ENCODE measurements at regions not wholly inside any gene's neighbourhood (a gene's known extent, or its start where the extent isn't known, plus 50 kb on each side); places are given as distances from the start of the nearest gene placed in this dataset.

- Histone ChIP-seq H3K36me3 (ENCODE audit: insufficient read depth, low read length) (no peaks in the 10 kb centered on the region), H3K4me2 (ENCODE audit: insufficient read depth, low read length) (no peak overlapping the region), H4K20me1 (ENCODE audit: insufficient read depth, low read length) (no peaks in the 10 kb centered on the region), H3K9me3 (ENCODE audit: insufficient read depth, low read length, severe bottlenecking) (no peaks in the 10 kb centered on the region), H3K27me3 (ENCODE audit: insufficient read depth, low read length, poor library complexity) (peaks cover 4% of the 10 kb centered on the region), H3K4me3 (ENCODE audit: low read depth in 1 of 2, low read length in 2 of 2) (no peak overlapping the region), H3K79me2 (ENCODE audit: insufficient read depth, low read length) (no peaks in the 10 kb centered on the region), H2AFZ (ENCODE audit: low read depth, low read length) (no peak overlapping the region), H3K27ac (ENCODE audit: low read length) (no peak overlapping the region), H3K4me1 (ENCODE audit: insufficient read depth, low read length) (no peaks in the 10 kb centered on the region), H3K9ac (ENCODE audit: low read depth, low read length) (no peak overlapping the region)
- DNase-seq (no peak), ATAC-seq (ENCODE audit: insufficient read depth, low read depth) (no peak)
- TF ChIP-seq EZH2 (IDR thresholded peaks at IDR 0.05; ENCODE audit: borderline replicate concordance, low read depth, low read length, severe bottlenecking), result no peak
- TF ChIP-seq CTCF (IDR thresholded peaks at IDR 0.05; ENCODE audit: borderline replicate concordance, extremely low read depth, low read length, poor library complexity, severe bottlenecking), result no peak
Measured at GRCh38 chr16:9364721-9365369, 273.4 kb downstream of the HAPSTR1 start.

- H4K20me1 ChIP-seq (ENCODE audit: insufficient read depth, low read length), result no peaks in the 10 kb centered on the region
- H3K4me2 ChIP-seq (ENCODE audit: insufficient read depth, low read length), result no peak overlapping the region
- no peaks in the 10 kb centered on the region for H3K9me3 ChIP-seq (ENCODE audit: insufficient read depth, low read length, severe bottlenecking)
- H3K27me3 ChIP-seq (ENCODE audit: insufficient read depth, low read length, poor library complexity), result peaks cover 4% of the 10 kb centered on the region
- no peak overlapping the region for H3K27ac ChIP-seq (ENCODE audit: low read length)
- TF ChIP-seq CTCF (IDR thresholded peaks at IDR 0.05; ENCODE audit: borderline replicate concordance, extremely low read depth, low read length, poor library complexity, severe bottlenecking) (no peak), EZH2 (IDR thresholded peaks at IDR 0.05; ENCODE audit: borderline replicate concordance, low read depth, low read length, severe bottlenecking) (no peak)
- H3K79me2 ChIP-seq (ENCODE audit: insufficient read depth, low read length), result no peaks in the 10 kb centered on the region
- H3K36me3 ChIP-seq (ENCODE audit: insufficient read depth, low read length), result no peaks in the 10 kb centered on the region
- H3K4me3 ChIP-seq (ENCODE audit: low read depth in 1 of 2, low read length in 2 of 2), result no peak overlapping the region
- no peak overlapping the region for H3K9ac ChIP-seq (ENCODE audit: low read depth, low read length)
- H2AFZ ChIP-seq (ENCODE audit: low read depth, low read length), result no peak overlapping the region
- no peak for ATAC-seq (ENCODE audit: insufficient read depth, low read depth)
- H3K4me1 ChIP-seq (ENCODE audit: insufficient read depth, low read length), result no peaks in the 10 kb centered on the region
- DNase-seq, result no peak
Measured at GRCh38 chr16:9365370-9365728, 273.9 kb downstream of the HAPSTR1 start.

GRCh38 chr16:9366048-9366969 lies 274.9 kb downstream of the HAPSTR1 start:
- H4K20me1 ChIP-seq (ENCODE audit: insufficient read depth, low read length), result no peaks in the 10 kb centered on the region
- H3K4me2 ChIP-seq (ENCODE audit: insufficient read depth, low read length), result no peak overlapping the region
- DNase-seq (no peak), ATAC-seq (ENCODE audit: insufficient read depth, low read depth) (no peak)
- H3K79me2 ChIP-seq (ENCODE audit: insufficient read depth, low read length), result no peaks in the 10 kb centered on the region
- no peaks in the 10 kb centered on the region for H3K36me3 ChIP-seq (ENCODE audit: insufficient read depth, low read length)
- no peak overlapping the region for H3K4me3 ChIP-seq (ENCODE audit: low read depth in 1 of 2, low read length in 2 of 2)
- H3K9ac ChIP-seq (ENCODE audit: low read depth, low read length), result no peak overlapping the region
- no peaks in the 10 kb centered on the region for H3K9me3 ChIP-seq (ENCODE audit: insufficient read depth, low read length, severe bottlenecking)
- H2AFZ ChIP-seq (ENCODE audit: low read depth, low read length), result no peak overlapping the region
- no peaks in the 10 kb centered on the region for H3K4me1 ChIP-seq (ENCODE audit: insufficient read depth, low read length)
- no peak overlapping the region for H3K27ac ChIP-seq (ENCODE audit: low read length)
- TF ChIP-seq CTCF (IDR thresholded peaks at IDR 0.05; ENCODE audit: borderline replicate concordance, extremely low read depth, low read length, poor library complexity, severe bottlenecking) (no peak), EZH2 (IDR thresholded peaks at IDR 0.05; ENCODE audit: borderline replicate concordance, low read depth, low read length, severe bottlenecking) (no peak)
- H3K27me3 ChIP-seq (ENCODE audit: insufficient read depth, low read length, poor library complexity), result peaks cover 4% of the 10 kb centered on the region

Data from DND-41 (cell line).